ENCODE measurements at regions not wholly inside any gene's neighbourhood (a gene's known extent, or its start where the extent isn't known, plus 50 kb on each side); places are given as distances from the start of the nearest gene placed in this dataset.

DNA sequence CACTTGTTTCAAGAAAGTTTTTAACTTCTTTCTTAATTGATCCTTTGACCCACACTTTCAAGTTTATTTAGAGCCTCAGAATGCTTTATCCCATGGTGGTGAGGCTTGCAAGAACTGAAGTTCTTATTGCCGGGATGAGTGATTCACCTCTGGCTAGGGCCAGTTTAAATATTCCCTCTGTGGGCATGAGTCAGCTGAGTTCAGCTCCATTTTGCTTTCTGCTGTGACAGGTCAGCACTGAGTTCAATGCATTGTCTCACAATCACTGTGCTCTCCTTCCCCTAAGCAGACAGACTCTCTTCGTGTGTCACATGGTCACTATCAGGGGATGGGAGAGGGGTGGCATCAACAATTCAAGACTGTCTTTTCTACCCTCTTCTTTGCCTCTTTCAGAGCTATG is 514.6 kb upstream of the FBXO33 start:
- no peak for DNase-seq (ENCODE audit: extremely low read depth, insufficient read length)
- TF ChIP-seq, protein P1, sequence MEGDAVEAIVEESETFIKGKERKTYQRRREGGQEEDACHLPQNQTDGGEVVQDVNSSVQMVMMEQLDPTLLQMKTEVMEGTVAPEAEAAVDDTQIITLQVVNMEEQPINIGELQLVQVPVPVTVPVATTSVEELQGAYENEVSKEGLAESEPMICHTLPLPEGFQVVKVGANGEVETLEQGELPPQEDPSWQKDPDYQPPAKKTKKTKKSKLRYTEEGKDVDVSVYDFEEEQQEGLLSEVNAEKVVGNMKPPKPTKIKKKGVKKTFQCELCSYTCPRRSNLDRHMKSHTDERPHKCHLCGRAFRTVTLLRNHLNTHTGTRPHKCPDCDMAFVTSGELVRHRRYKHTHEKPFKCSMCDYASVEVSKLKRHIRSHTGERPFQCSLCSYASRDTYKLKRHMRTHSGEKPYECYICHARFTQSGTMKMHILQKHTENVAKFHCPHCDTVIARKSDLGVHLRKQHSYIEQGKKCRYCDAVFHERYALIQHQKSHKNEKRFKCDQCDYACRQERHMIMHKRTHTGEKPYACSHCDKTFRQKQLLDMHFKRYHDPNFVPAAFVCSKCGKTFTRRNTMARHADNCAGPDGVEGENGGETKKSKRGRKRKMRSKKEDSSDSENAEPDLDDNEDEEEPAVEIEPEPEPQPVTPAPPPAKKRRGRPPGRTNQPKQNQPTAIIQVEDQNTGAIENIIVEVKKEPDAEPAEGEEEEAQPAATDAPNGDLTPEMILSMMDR (IDR thresholded peaks at IDR 0.05; ENCODE audit: insufficient read depth, low read length, poor library complexity, severe bottlenecking) = no peak
- H3K4me3 ChIP-seq (replicated peaks; ENCODE audit: low read depth, low read length) = no peak overlapping the region
- no peaks in the 10 kb centered on the region for H3K27me3 ChIP-seq (replicated peaks; ENCODE audit: control insufficient read depth, insufficient read depth, low read length)
- no peaks in the 10 kb centered on the region for H3K36me3 ChIP-seq (ENCODE audit: control insufficient read depth, insufficient read depth, low read length)

DNA sequence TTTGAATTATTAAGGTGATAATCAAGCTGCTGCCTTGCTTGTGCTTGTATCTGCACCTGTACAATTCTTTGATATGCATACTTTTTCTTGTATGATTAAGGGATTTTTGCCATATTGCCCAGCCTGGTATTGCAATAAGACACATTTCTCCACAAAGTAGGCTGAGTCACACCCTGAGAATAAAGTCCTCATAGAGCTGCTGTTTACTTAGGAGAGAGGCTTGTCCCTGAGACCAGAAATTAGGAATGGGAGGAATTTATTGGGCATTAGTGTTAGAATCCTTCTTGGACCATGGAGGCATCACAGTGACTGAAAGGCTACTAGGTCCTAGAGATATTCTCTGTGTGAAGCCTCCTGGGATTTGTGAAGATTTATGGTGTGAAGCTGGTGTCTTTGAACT is 506.8 kb upstream of the FBXO33 start:
- Histone ChIP-seq H3K4me3 (replicated peaks; ENCODE audit: low read depth, low read length) (no peak overlapping the region), H3K27me3 (replicated peaks; ENCODE audit: control insufficient read depth, insufficient read depth, low read length) (no peaks in the 10 kb centered on the region), H3K36me3 (ENCODE audit: control insufficient read depth, insufficient read depth, low read length) (no peaks in the 10 kb centered on the region)
- TF ChIP-seq, protein P1 (IDR thresholded peaks at IDR 0.05; ENCODE audit: insufficient read depth, low read length, poor library complexity, severe bottlenecking) = no peak
- DNase-seq (ENCODE audit: extremely low read depth, insufficient read length) = no peak

DNA sequence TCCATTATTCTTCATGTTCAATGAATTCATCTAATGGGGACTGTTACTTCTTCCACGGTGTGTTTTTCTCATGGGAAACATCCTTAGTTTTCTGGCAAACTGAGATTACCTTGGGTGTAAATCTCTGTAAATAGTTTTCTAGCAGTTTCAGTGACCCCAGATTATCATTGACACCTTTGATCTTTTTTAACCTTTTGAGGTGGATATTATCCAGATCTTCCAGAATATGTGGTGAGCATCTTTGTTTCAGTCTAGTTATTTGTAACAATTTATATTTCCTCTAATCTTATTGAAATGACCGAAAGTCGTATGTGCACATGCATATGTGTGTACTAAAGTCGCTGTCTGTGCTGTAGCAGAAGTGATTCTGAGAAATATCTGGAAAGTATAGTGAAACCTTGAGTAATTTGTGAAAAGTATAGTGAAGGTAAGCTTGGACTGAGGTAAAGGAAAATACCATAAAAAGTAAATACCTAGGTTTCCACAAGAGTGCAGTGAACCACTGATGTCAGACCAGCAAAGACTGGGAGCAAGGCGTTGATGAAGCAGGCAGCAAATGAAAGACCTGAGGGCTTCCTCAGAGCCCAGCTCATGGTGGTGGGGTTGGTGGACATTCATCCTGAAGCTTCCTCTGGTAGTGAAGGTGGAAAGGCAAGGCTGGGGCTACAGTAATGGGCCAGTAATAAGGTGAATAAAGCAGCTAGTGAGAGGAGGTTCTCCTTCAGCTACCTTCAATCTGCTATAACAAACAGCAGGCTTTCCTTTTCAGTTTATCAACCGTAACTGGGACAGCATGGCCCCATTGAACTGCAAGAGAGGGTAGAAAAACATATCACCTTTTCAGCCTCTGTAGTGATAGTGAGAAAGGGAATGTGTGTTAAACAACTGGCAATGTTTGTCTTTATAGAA is 480.2 kb upstream of the FBXO33 start:
- H3K36me3 ChIP-seq (ENCODE audit: control insufficient read depth, insufficient read depth, low read length) = no peaks in the 10 kb centered on the region
- H3K4me3 ChIP-seq (replicated peaks; ENCODE audit: low read depth, low read length) = no peak overlapping the region
- DNase-seq (ENCODE audit: extremely low read depth, insufficient read length) = peak; percentile 42

DNA sequence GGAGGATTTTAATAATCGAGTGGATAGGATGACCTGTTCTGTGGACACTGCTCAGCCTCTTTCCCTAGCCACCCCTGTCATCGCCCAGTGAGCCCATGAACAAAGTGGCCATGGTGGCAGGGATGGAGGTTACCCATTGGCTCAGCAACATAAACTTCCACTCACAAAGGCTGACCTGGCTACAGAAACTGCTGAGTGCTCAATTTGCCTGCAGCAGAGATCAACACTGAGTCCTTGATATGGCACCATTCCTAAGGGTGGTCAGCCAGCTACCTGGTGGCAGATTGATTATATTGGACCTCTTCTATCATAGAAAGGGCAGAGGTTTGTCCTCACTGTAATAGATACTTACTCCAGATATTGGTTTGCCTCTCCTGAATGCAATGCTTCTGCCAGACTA is 465.4 kb upstream of the FBXO33 start:
- Histone ChIP-seq H3K4me3 (replicated peaks; ENCODE audit: low read depth, low read length) (no peak overlapping the region), H3K36me3 (ENCODE audit: control insufficient read depth, insufficient read depth, low read length) (no peaks in the 10 kb centered on the region), H3K27me3 (replicated peaks; ENCODE audit: control insufficient read depth, insufficient read depth, low read length) (no peaks in the 10 kb centered on the region)
- no peak for DNase-seq (ENCODE audit: extremely low read depth, insufficient read length)
- TF ChIP-seq, protein P1 (IDR thresholded peaks at IDR 0.05; ENCODE audit: insufficient read depth, low read length, poor library complexity, severe bottlenecking) = no peak

More for the DNA sequence above, 480.2 kb upstream of the FBXO33 start:
- H3K27me3 ChIP-seq (replicated peaks; ENCODE audit: control insufficient read depth, insufficient read depth, low read length) = no peaks in the 10 kb centered on the region
- TF ChIP-seq, protein P1 (IDR thresholded peaks at IDR 0.05; ENCODE audit: insufficient read depth, low read length, poor library complexity, severe bottlenecking) = no peak

DNA sequence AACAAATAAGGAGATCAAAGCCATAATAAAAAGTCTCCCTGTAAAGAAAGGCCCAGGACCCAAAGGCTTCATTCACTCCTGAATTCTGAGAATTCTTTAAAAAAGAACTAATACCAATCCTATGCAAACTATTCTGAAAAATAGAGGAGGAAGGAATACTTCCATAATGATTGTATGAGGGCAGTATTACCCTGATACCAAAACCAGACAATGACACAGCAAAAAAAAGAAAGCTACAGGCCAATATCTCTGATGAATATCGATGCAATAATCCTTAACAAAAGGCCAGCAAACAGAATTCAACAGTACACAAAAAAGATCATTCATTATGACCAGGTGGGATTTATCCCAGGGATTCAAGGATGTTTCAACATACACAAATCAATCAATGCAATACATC is 457.8 kb upstream of the FBXO33 start:
- no peak for DNase-seq (ENCODE audit: extremely low read depth, insufficient read length)
- TF ChIP-seq, protein P1 (IDR thresholded peaks at IDR 0.05; ENCODE audit: insufficient read depth, low read length, poor library complexity, severe bottlenecking) = no peak

More for the DNA sequence above, 457.8 kb upstream of the FBXO33 start:
- Histone ChIP-seq H3K36me3 (ENCODE audit: control insufficient read depth, insufficient read depth, low read length) (no peaks in the 10 kb centered on the region), H3K27me3 (replicated peaks; ENCODE audit: control insufficient read depth, insufficient read depth, low read length) (no peaks in the 10 kb centered on the region), H3K4me3 (replicated peaks; ENCODE audit: low read depth, low read length) (no peak overlapping the region)

Data from GM06990 (cell line).